ENCODE measurements at regions not wholly inside any gene's neighbourhood (a gene's known extent, or its start where the extent isn't known, plus 50 kb on each side); places are given as distances from the start of the nearest gene placed in this dataset.

DNA sequence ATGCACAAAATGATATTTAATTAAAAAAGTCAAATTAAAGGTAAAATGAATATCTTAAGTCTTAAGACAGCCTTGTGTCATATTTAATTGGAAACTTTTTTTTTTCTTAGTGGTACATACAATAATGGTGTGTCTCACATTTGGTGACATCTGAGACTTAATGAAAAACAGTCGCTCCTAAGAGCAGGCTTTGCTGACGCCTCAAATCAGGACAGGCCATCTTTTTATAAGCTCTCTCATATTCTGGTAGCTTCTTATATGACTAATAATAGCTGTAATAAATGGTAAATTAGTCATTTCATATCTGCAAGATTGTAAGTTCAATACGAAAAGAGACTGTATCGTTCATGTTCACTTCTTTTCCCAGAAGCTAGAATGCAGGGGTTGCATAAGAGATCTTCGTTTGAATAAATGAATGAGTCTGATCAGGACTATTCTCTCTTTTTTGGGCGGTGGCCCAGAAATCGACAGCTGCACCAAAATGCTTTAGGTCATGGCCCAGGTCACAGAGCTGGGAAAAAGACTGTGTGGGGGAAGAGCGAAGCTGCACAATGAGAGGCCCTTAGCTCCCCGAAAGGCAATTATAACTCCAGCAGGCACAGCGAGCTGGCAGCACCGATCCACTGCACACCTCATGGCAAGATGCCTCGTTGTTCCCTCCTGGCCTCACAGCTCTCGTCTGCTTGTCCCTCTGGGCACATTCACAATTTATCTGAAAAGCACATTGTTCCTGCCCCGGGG lies 69.4 kb downstream of the NRN1 start:
- no peak for TF ChIP-seq CTCF (IDR thresholded peaks at IDR 0.05)
- no peak for TF ChIP-seq POLR2A (IDR thresholded peaks at IDR 0.05; ENCODE audit: low read depth)
- no peak for TF ChIP-seq POLR2AphosphoS5 (IDR thresholded peaks at IDR 0.05)
